ENCODE measurements at regions not wholly inside any gene's neighbourhood (a gene's known extent, or its start where the extent isn't known, plus 50 kb on each side); places are given as distances from the start of the nearest gene placed in this dataset.

- TF ChIP-seq CTCF (IDR thresholded peaks at IDR 0.05; ENCODE audit: low read length) (no peak), EZH2 (IDR thresholded peaks at IDR 0.05; ENCODE audit: borderline replicate concordance, low read length) (no peak)
Measured at GRCh38 chr5:166637295-166637694, 1654.2 kb upstream of the WWC1 start.
